HFFc6 (cell line): ENCODE measurements at regions not wholly inside any gene's neighbourhood (a gene's known extent, or its start where the extent isn't known, plus 50 kb on each side); places are given as distances from the start of the nearest gene placed in this dataset.
A peak's percentile ranks its signal among the peaks of the same experiment; 100 is the strongest.

ENCODE experiments used
- DNase-seq: peaks from one replicate; pipeline ENCODE4 v3.0.0-alpha.2; 2018
- H3K27ac Mint-ChIP-seq: 2 replicates; pipeline ENCODE4 v1.8.0; 2020; ENCODE audit warnings: mild to moderate bottlenecking, mixed read lengths
- H3K27me3 Mint-ChIP-seq: 2 replicates; pipeline ENCODE4 v1.8.0; 2021; ENCODE audit warnings: mild to moderate bottlenecking, moderate library complexity, mixed read lengths; ENCODE audit not compliant: insufficient read depth
- H3K36me3 Mint-ChIP-seq: 2 replicates; pipeline ENCODE4 v1.8.0; 2021; ENCODE audit warnings: low read depth, mixed read lengths
- H3K4me1 Mint-ChIP-seq: 2 replicates; pipeline ENCODE4 v1.8.0; 2020; ENCODE audit warnings: low read depth, mixed read lengths
- H3K4me3 Mint-ChIP-seq: 2 replicates; pipeline ENCODE4 v1.8.0; 2020; ENCODE audit warnings: mild to moderate bottlenecking, moderate library complexity, mixed read lengths
- H3K9me3 Mint-ChIP-seq: 2 replicates; pipeline ENCODE4 v1.8.0; 2020; ENCODE audit warnings: mild to moderate bottlenecking, mixed read lengths
- CTCF ChIP-seq: fragments of 200-600 bp; sonication (generic); IDR thresholded peaks from 2 replicates; pipeline ENCODE4 v1.5.0; 2021; ENCODE audit warnings: antibody characterized with exemption, mild to moderate bottlenecking

DNA sequence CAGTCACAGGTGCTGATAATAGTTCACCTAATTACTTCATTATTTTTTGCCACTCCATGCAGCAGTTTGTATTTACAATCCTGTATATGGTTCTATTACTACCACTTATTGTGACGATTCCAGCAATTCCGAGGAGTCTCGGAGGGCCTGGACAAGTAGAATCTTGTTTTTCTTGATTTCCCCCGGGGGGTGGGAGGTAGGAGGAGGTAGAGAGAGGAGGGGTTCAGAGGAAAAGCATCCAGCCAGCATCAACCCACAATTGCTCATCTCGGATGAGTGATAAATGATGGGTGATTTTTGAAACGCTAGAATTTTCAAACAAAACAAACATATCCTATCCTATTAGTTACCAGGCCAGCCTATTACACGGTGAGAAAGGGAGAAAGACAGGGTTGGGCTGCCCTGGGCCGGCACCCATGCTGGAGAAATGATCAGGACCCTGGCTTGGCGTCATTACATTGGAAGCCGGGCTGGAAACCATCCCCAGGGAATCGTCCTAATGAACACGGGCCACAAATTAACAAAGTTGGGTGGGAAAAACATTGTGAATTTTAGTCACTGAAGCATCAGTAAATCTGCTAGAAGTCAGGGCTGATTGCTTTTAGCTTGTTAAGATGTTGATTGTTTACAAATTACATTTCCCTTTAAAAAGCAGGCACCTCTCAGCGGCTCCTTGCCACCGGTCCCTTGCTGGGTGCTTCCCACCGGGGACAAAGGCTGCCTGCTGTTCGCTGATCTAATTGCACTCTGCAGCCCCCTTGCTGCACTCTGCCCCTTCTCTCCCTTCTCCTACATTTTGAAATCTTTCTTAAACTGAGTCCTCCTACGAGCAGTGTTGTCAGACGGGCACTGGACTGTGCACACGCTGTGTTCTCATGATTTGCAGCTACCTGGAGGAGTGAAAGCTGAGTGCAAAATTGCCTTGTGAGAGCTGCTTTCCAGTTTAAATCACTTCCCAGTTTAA lies 95.5 kb downstream of the FAM204A start:
- no peak overlapping the region for H3K27ac Mint-ChIP-seq
- no peak overlapping the region for H3K4me3 Mint-ChIP-seq
- H3K9me3 Mint-ChIP-seq, result no peaks in the 10 kb centered on the region
- peaks cover 11% of the 10 kb centered on the region for H3K27me3 Mint-ChIP-seq
- no peak for DNase-seq
- no peak for TF ChIP-seq CTCF
- no peaks in the 10 kb centered on the region for H3K36me3 Mint-ChIP-seq
- H3K4me1 Mint-ChIP-seq, result no peaks in the 10 kb centered on the region

DNA sequence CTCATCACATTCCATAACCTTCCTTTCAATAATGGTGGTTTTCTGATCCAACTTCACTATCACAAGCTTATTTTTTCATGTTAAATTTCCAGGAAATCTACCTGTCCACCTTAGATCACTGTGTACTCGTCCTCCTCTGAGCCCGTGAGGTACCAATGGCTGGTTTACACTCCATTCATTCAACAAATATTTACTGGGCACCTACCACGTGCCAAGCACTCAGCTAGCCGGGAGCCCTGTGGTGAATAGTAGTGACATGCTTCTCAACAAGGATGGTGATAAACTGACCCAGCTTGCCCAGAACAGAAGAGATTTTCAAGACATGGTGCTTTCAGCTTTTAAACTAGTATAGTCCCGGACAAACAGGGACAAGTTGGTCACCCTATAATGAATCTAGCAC lies 98.2 kb downstream of the FAM204A start:
- no peak overlapping the region for H3K27ac Mint-ChIP-seq
- DNase-seq, result no peak
- peaks cover 5% of the 10 kb centered on the region for H3K4me1 Mint-ChIP-seq
- TF ChIP-seq CTCF, result no peak
- H3K36me3 Mint-ChIP-seq, result no peaks in the 10 kb centered on the region
- no peaks in the 10 kb centered on the region for H3K9me3 Mint-ChIP-seq
- H3K27me3 Mint-ChIP-seq, result peaks cover 8% of the 10 kb centered on the region; the same call in 1 of the 2 replicates
- H3K4me3 Mint-ChIP-seq, result no peak overlapping the region

- H3K4me3 Mint-ChIP-seq, result no peak overlapping the region
- H3K27ac Mint-ChIP-seq, result no peak overlapping the region
- peaks cover 9% of the 10 kb centered on the region; the same call in 1 of the 2 replicates for H3K27me3 Mint-ChIP-seq
- no peaks in the 10 kb centered on the region for H3K36me3 Mint-ChIP-seq
- no peaks in the 10 kb centered on the region for H3K9me3 Mint-ChIP-seq
- H3K4me1 Mint-ChIP-seq, result peaks cover 10% of the 10 kb centered on the region
- DNase-seq, result peak; percentile 65
- peak; percentile 98 for TF ChIP-seq CTCF
These were observed 100.6 kb downstream of the FAM204A start for GRCh38 chr10:118241229-118242137.

GRCh38 chr10:118239236-118239630 lies 102.9 kb downstream of the FAM204A start:
- no peak for DNase-seq
- no peaks in the 10 kb centered on the region for H3K9me3 Mint-ChIP-seq
- no peak overlapping the region for H3K27ac Mint-ChIP-seq
- H3K4me3 Mint-ChIP-seq, result no peak overlapping the region
- peaks cover 14% of the 10 kb centered on the region; the same call in 1 of the 2 replicates for H3K27me3 Mint-ChIP-seq
- peaks cover 10% of the 10 kb centered on the region for H3K4me1 Mint-ChIP-seq
- H3K36me3 Mint-ChIP-seq, result no peaks in the 10 kb centered on the region
- no peak for TF ChIP-seq CTCF

- no peak for TF ChIP-seq CTCF
- Mint-ChIP-seq H3K9me3 (no peaks in the 10 kb centered on the region; the same call in 1 of the 2 replicates), H3K27me3 (peaks cover 14% of the 10 kb centered on the region; the same call in 1 of the 2 replicates), H3K4me3 (no peak overlapping the region), H3K36me3 (no peaks in the 10 kb centered on the region), H3K27ac (no peak overlapping the region), H3K4me1 (peaks cover 10% of the 10 kb centered on the region)
- DNase-seq, result peak; percentile 31
These were observed 103.4 kb downstream of the FAM204A start for GRCh38 chr10:118238573-118239235.
